ENCODE measurements at regions not wholly inside any gene's neighbourhood (a gene's known extent, or its start where the extent isn't known, plus 50 kb on each side); places are given as distances from the start of the nearest gene placed in this dataset.

DNA sequence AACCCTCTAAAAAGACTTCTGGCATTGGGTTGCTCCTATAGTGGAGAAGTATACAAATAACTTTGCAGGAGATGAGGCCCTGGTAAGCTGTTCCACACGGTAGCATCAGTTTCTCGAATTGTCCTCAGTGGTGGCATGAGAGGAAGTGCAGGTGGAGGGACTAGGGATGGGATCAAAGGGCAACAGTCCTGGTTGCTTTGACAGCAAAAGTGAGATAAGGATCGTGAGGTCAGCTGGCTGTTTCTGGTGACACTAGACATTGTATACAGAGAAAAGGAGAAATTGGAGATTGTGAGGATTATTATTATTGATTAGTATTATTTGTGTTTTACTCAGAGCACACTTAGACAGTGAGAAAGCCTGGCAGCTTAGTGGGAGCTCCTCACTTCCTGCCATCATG, 61.3 kb upstream of the EXOC2 start:
- CTCF ChIA-PET, result interaction anchor here (0.9 kb wide), 1 partner anchor 29 kb away, joined by 3 read pairs; no protein-coding TSS in a partner anchor
- no peak for DNase-seq (ENCODE audit: low spot score)
- TF ChIP-seq, protein P1, sequence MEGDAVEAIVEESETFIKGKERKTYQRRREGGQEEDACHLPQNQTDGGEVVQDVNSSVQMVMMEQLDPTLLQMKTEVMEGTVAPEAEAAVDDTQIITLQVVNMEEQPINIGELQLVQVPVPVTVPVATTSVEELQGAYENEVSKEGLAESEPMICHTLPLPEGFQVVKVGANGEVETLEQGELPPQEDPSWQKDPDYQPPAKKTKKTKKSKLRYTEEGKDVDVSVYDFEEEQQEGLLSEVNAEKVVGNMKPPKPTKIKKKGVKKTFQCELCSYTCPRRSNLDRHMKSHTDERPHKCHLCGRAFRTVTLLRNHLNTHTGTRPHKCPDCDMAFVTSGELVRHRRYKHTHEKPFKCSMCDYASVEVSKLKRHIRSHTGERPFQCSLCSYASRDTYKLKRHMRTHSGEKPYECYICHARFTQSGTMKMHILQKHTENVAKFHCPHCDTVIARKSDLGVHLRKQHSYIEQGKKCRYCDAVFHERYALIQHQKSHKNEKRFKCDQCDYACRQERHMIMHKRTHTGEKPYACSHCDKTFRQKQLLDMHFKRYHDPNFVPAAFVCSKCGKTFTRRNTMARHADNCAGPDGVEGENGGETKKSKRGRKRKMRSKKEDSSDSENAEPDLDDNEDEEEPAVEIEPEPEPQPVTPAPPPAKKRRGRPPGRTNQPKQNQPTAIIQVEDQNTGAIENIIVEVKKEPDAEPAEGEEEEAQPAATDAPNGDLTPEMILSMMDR (conservative IDR thresholded peaks at IDR 0.05; ENCODE audit: low read depth), result no peak
- POLR2A ChIA-PET (ENCODE audit: low non-redundant PET), result no interaction called here
- H3K27ac ChIP-seq, result no peak overlapping the region

DNA sequence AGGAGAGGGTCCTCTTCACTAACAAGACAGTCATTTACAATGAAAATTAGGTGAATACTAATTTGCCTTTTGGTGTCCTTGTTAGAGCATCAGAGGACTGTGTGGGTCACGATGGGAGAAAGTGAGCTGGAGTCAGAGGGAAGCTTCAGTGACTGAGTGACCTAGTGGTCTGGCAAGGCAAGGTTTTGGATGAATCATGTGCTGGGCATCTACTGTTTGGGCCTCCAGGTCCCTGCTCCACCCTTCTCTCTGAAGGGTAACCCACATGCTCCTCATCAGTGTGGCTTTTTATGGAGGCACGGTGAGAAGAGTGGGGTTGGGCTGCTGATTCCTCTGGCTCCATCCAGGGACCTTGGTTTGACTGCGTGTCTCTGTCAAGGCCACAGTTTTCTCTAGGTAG, 60.5 kb upstream of the EXOC2 start:
- CTCF ChIA-PET, result no interaction called here
- TF ChIP-seq, protein P1 (conservative IDR thresholded peaks at IDR 0.05; ENCODE audit: low read depth), result no peak
- H3K27ac ChIP-seq, result no peak overlapping the region
- DNase-seq (ENCODE audit: low spot score), result no peak
- POLR2A ChIA-PET (ENCODE audit: low non-redundant PET), result no interaction called here

DNA sequence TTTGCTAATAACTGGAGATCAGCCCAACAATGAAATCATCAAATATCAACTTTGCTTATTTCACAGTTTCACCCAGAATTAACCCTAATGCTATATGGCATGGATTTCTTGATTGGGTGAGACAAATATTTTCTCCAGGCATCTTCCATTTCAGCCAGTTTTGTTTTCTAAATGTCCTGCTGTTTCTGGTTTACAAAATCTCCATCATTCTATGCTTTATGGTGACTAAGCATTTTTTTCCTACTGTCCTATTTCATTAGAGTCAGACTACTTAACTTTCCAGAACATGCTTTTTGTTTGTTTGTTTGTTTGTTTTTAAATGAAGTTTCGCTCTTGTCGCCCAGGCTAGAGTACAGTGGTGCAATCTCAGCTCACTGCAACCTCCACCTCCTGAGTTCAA, 59.5 kb upstream of the EXOC2 start:
- no peak overlapping the region for H3K27ac ChIP-seq
- TF ChIP-seq, protein P1 (conservative IDR thresholded peaks at IDR 0.05; ENCODE audit: low read depth), result no peak
- ChIA-PET CTCF (no interaction called here), POLR2A (ENCODE audit: low non-redundant PET) (no interaction called here)
- DNase-seq (ENCODE audit: low spot score), result no peak

DNA sequence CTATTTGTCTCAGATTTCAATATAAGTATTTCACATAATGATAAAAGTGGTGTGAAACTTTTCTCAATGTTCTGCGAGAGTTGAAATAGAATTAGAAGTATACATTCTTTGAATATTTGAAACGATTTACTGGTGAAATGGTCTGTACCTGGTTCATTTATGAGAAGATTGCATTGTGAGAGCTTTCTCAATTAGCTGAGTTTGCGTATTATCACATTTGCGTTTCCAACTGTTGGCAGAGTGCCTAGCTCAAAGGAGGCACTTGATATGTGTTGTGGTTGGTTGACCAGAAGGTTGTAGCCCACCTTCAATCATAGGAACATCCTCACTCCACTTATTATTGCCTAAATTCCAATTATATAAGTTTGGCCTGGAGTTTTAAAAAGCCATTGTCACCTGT, 58.8 kb upstream of the EXOC2 start:
- TF ChIP-seq, protein P1 (conservative IDR thresholded peaks at IDR 0.05; ENCODE audit: low read depth), result no peak
- DNase-seq (ENCODE audit: low spot score), result no peak
- ChIA-PET POLR2A (ENCODE audit: low non-redundant PET) (no interaction called here), CTCF (interaction anchor here (0.5 to 0.6 kb wide), 2 partner anchors 19 to 251 kb away, joined by 3 to 4 read pairs; no protein-coding TSS in a partner anchor)
- no peak overlapping the region for H3K27ac ChIP-seq

DNA sequence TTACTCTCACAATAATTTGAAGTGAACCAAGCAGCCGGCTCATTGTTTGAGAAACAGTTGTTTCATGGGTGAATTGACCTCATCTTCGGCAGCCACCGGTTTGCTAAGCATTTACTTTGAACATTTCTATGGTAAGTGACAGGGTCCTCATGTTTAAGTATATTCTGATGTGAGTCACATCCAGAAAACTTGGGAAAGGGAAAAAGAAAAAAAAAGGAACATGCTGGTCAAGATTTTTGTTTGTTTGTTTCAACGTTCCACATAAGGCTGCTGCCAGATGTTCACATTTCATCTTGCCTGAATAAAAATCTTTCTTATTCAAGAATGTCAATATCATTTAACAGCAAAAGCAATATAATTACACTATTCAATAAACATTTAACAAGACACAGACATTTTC, 55.0 kb upstream of the EXOC2 start:
- no peak overlapping the region for H3K27ac ChIP-seq
- POLR2A ChIA-PET (ENCODE audit: low non-redundant PET), result no interaction called here
- CTCF ChIA-PET, result no interaction called here
- TF ChIP-seq, protein P1 (conservative IDR thresholded peaks at IDR 0.05; ENCODE audit: low read depth), result no peak
- DNase-seq (ENCODE audit: low spot score), result no peak

DNA sequence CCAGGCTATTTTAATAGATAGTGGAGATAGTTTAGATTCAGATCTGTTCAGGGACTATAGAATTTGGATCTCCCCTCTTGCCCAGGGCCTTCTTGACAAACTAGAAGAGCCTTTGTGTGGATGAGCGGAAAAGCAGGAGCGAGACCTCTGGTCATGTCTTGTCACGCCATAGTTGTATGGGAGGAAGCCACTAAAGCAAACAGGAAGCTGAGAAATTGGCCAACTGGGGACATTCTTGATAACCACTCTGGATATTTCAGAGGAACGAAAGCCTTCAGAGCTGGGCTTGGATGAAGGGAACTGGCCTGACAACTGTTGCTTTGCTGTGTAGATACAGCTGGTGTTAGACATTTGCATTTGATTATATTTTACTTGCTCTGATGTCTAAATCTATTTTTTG, 54.1 kb upstream of the EXOC2 start:
- CTCF ChIA-PET, result interaction anchor here (0.7 kb wide), 1 partner anchor 557 kb away, joined by 3 read pairs; no protein-coding TSS in a partner anchor
- no peak for DNase-seq (ENCODE audit: low spot score)
- POLR2A ChIA-PET (ENCODE audit: low non-redundant PET), result no interaction called here
- no peak overlapping the region for H3K27ac ChIP-seq
- TF ChIP-seq, protein P1 (conservative IDR thresholded peaks at IDR 0.05; ENCODE audit: low read depth), result no peak

Data from RWPE1 (cell line).